BLaER1 treated with 17β-estradiol and CSF1 and Interleukin-3, amounts not matched to agents 10 nM and 100 nM (cell line): ENCODE measurements at regions not wholly inside any gene's neighbourhood (a gene's known extent, or its start where the extent isn't known, plus 50 kb on each side); places are given as distances from the start of the nearest gene placed in this dataset.

Experiments used
- H3K27ac ChIP-seq, 11 experiments: shearing (Covaris generic); formaldehyde crosslinking; 2 replicates each; pipeline ENCODE4 v1.8.1; 2022
- H3K27me3 ChIP-seq, 11 experiments: shearing (Covaris generic); formaldehyde crosslinking; 2 replicates each; pipeline ENCODE4 v1.8.1; 2022
- H3K36me3 ChIP-seq, 11 experiments: shearing (Covaris generic); formaldehyde crosslinking; 2 replicates each; pipeline ENCODE4 v1.8.1; 2022
- H3K4me1 ChIP-seq, 10 experiments: shearing (Covaris generic); formaldehyde crosslinking; 2 replicates each; pipeline ENCODE4 v1.8.1; 2022
- H3K4me2 ChIP-seq, 11 experiments: shearing (Covaris generic); formaldehyde crosslinking; 2 replicates each; pipeline ENCODE4 v1.8.1; 2022
- H3K4me3 ChIP-seq, 10 experiments: shearing (Covaris generic); formaldehyde crosslinking; 2 replicates each; pipeline ENCODE4 v1.8.1; 2022
- H3K9ac ChIP-seq, 11 experiments: shearing (Covaris generic); formaldehyde crosslinking; 2 replicates each; pipeline ENCODE4 v1.8.1; 2022
- H3K9me3 ChIP-seq, 11 experiments: shearing (Covaris generic); formaldehyde crosslinking; replicated peaks in 1 of 11; 2 replicates each; pipeline ENCODE4 v1.8.1; 2022
- H4K20me1 ChIP-seq, 11 experiments: shearing (Covaris generic); formaldehyde crosslinking; 2 replicates each; pipeline ENCODE4 v1.8.1; 2022
- Cebpa-rat ChIP-seq, 11 experiments: shearing (Covaris generic); IDR thresholded peaks; 2 replicates each; pipeline ENCODE4 v1.8.1; 2022

DNA sequence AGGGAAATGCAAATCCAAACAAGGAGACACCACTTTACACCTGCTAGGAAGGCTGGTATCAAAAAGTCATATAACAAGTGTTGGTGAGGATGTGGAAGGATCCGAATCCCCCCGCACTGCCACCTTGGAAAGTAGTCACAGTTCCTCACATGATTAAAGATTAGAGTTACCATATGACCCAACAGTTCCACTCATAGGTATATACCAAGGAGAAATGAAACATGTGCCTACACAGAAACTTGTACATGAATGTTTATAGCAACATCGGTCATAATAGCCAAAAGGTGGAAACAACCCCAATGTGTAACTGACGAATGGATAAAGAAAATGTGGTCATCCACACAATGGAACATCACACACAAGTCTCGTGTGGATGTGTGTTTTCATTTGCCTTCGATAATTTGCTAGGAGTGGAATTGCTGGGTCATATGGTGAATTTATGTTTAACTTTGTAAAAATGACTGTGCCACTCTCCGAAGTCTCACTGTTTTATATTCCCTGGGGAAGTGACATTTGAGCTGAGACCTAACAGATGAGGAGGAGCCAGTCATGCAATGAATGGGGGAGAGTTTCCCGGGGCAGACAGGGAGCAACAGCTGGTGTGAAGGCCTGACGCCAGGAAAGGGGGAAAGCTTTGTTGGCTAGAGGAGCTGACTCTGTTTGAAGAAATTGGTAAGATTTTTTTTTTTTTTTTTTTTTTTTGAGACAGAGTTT is 125.9 kb upstream of the MLN start:
- Histone ChIP-seq H3K4me1 (peaks cover 14 to 63% (median 35%) of the 10 kb centered on the region in 10 experiments), H3K27me3 (no peaks in the 10 kb centered on the region), H3K4me2 (peak overlapping the region in 9 of 11 experiments; percentile 1 to 66 (median 51); a peak in 16 of 22 replicates), H3K36me3 (no peaks in the 10 kb centered on the region), H3K4me3 (no peak overlapping the region), H4K20me1 (no peaks in the 10 kb centered on the region), H3K9ac (no peak overlapping the region), H3K27ac (0 out of 22 replicates have a peak overlapping the region, but pooled peaks of 1 of the 11 experiments have one; percentile 10), H3K9me3 (peaks cover 0 to 20% (median 13%) of the 10 kb centered on the region in 11 experiments; a peak in 14 of 22 replicates)
- no peak for TF ChIP-seq Cebpa-rat (IDR thresholded peaks at IDR 0.05)

DNA sequence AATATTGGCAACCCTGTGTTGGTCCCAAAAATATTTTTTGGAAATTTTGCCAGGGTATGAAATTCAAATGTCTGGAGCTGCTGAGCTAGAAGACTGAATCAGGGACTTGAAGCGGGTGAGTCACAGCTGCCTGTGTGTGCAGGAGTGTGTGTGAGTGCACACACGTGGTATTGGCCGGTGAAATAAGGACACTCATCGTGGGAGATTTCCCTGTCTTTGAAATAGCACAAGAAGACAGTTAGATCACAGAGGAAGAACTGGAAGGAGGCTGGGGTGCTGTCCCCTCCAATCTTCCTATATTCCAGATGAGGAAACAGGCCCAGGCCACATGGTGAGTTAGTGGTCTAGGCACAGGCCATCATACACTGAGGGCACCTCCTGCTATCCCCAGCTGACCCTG is 123.8 kb upstream of the MLN start:
- peaks cover 27 to 71% (median 49%) of the 10 kb centered on the region in 10 experiments for H3K4me1 ChIP-seq
- TF ChIP-seq Cebpa-rat (IDR thresholded peaks at IDR 0.05), result no peak
- no peak overlapping the region; a peak in 1 of 22 replicates for H3K27ac ChIP-seq
- no peak overlapping the region for H3K9ac ChIP-seq
- no peaks in the 10 kb centered on the region for H3K36me3 ChIP-seq
- H3K27me3 ChIP-seq, result no peaks in the 10 kb centered on the region
- H4K20me1 ChIP-seq, result no peaks in the 10 kb centered on the region
- H3K4me2 ChIP-seq, result peak overlapping the region in 5 of 11 experiments; percentile 10 to 39 (median 18); a peak in 7 of 22 replicates
- H3K4me3 ChIP-seq, result no peak overlapping the region
- H3K9me3 ChIP-seq, result peaks cover 0 to 20% (median 13%) of the 10 kb centered on the region in 11 experiments; a peak in 14 of 22 replicates

DNA sequence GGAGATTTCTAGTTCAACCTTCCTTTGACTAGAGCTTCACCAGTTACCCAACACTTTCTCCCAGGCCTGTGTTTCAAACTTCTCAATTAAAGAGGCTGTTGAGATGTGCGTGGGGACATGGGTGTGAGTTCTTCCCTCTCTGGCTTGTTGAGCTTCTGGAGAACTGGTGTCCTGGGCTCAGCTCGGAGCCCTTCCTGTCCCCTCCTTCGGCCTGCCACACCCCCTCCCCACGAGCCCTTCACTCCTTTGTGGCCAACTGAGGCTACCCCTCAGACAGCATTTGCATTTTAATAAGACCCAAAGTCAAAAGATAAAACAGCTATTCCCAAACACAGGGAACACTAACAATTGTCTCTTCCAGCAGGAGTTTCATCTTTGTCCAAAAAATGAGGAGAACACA is 123.3 kb upstream of the MLN start:
- H3K9ac ChIP-seq, result no peak overlapping the region
- H3K27me3 ChIP-seq, result no peaks in the 10 kb centered on the region
- H3K36me3 ChIP-seq, result no peaks in the 10 kb centered on the region
- H3K4me2 ChIP-seq, result peak overlapping the region in 2 of 11 experiments; percentile 9 to 13; a peak in 1 of 22 replicates
- H3K4me3 ChIP-seq, result no peak overlapping the region
- peaks cover 0 to 20% (median 13%) of the 10 kb centered on the region in 11 experiments; a peak in 14 of 22 replicates for H3K9me3 ChIP-seq
- no peak for TF ChIP-seq Cebpa-rat (IDR thresholded peaks at IDR 0.05)
- H3K27ac ChIP-seq, result no peak overlapping the region
- H3K4me1 ChIP-seq, result peaks cover 27 to 76% (median 49%) of the 10 kb centered on the region in 10 experiments
- no peaks in the 10 kb centered on the region for H4K20me1 ChIP-seq

DNA sequence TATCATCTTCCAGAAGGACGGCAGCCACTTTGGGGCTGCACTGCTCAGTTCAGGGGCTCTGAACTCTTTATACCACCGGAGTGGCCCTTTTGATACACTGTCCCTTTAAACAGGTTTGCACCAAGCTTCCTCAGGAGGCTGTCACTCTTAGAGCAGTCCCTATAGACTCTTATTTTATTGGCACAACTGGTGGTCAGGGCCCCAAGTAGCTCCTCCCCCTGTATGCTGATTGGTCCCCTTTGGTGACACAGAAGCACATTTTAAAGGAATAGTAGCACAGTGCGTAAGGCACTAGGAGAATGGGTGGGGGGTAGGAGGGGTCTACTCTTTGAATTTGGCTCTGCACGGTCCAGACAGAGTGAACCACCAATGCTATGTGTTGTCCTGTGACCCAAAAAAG is 122.6 kb upstream of the MLN start:
- H3K4me3 ChIP-seq, result no peak overlapping the region
- H3K9ac ChIP-seq, result no peak overlapping the region
- peaks cover 34 to 81% (median 56%) of the 10 kb centered on the region in 10 experiments for H3K4me1 ChIP-seq
- H3K27ac ChIP-seq, result no peak overlapping the region
- no peak overlapping the region for H3K4me2 ChIP-seq
- H3K9me3 ChIP-seq, result peaks cover 0 to 20% (median 13%) of the 10 kb centered on the region in 11 experiments; a peak in 14 of 22 replicates
- no peak for TF ChIP-seq Cebpa-rat (IDR thresholded peaks at IDR 0.05)
- H4K20me1 ChIP-seq, result no peaks in the 10 kb centered on the region
- H3K36me3 ChIP-seq, result no peaks in the 10 kb centered on the region
- H3K27me3 ChIP-seq, result no peaks in the 10 kb centered on the region

DNA sequence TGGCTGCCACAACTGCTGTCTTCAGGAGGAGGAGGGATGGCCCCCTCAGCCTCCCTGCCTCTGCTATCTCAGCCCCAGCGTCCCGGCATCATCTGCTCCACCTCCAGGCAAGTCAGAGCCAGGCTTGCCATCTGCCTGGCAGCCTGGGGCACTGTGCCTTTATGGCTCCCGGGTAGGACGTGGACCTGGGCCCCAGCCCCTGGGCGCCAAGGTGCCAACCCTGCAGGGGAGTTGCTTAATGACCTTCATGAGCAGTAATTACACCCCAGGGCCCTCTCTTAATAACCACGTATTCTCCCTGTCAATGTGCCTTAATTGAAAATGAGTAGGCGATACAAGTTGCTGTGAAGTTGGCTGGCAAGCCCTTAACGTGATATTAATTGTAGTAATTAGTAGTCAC is 122.1 kb upstream of the MLN start:
- Histone ChIP-seq H3K4me2 (no peak overlapping the region), H3K27me3 (no peaks in the 10 kb centered on the region), H3K4me3 (no peak overlapping the region), H3K4me1 (peaks cover 34 to 81% (median 57%) of the 10 kb centered on the region in 10 experiments), H3K27ac (no peak overlapping the region), H3K9ac (no peak overlapping the region), H3K9me3 (peaks cover 0 to 20% (median 13%) of the 10 kb centered on the region in 11 experiments; a peak in 14 of 22 replicates), H3K36me3 (no peaks in the 10 kb centered on the region), H4K20me1 (no peaks in the 10 kb centered on the region)
- TF ChIP-seq Cebpa-rat (IDR thresholded peaks at IDR 0.05), result no peak

DNA sequence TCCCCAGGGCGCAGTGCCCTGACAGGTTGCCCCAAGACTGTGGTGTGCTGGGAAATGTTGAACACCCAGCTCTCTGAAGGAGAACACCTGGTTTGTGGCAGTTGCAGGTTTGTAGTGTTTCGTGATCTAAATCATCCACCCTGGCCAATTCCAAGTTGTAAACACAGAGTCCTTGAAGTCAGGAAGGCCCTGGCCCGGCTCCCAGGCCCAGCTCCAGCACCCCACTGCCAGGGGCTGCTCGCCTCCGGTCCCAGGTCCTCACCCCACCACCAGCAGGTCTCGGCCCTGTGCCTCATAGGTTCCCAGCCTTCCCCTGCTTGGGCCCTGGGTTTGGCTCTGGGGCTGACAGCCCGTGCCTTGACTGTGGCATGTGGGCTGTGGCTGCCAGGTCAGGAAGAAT is 121.4 kb upstream of the MLN start:
- Histone ChIP-seq H3K9ac (no peak overlapping the region), H4K20me1 (no peaks in the 10 kb centered on the region), H3K27ac (no peak overlapping the region), H3K4me2 (peak overlapping the region in 7 of 11 experiments; percentile 40 to 74 (median 66); a peak in 9 of 22 replicates), H3K4me3 (no peak overlapping the region), H3K4me1 (peaks cover 28 to 77% (median 52%) of the 10 kb centered on the region in 10 experiments), H3K27me3 (no peaks in the 10 kb centered on the region), H3K36me3 (no peaks in the 10 kb centered on the region), H3K9me3 (peaks cover 0 to 20% (median 13%) of the 10 kb centered on the region in 11 experiments; a peak in 14 of 22 replicates)
- TF ChIP-seq Cebpa-rat (IDR thresholded peaks at IDR 0.05), result no peak

DNA sequence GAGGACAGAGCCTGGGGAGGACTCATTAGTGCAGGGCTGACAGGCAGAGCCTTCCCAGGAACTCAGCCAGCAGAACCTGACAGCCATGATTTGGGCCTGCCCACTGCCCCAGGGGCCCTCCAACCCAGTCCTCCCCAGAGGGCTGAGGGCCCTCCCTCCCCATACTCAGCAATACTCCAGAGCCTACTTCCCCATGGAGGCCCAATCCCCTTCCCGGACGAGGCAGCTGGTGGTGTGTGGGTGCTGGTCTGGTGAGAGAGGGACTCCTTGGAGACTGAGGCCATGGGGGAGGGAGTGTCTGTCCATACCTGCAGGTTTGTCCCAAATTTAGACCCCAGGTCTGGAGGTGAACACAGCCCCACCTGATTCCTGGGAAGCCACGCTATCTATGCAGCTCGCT is 120.9 kb upstream of the MLN start:
- no peaks in the 10 kb centered on the region for H3K36me3 ChIP-seq
- no peak overlapping the region for H3K9ac ChIP-seq
- H3K9me3 ChIP-seq, result peaks cover 0 to 20% (median 13%) of the 10 kb centered on the region in 11 experiments; a peak in 14 of 22 replicates
- H4K20me1 ChIP-seq, result no peaks in the 10 kb centered on the region
- peak overlapping the region; percentile 40 to 75 (median 66) for H3K4me2 ChIP-seq
- H3K27ac ChIP-seq, result 0 out of 22 replicates have a peak overlapping the region, but pooled peaks of 2 of the 11 experiments have one; percentile 12 to 25
- peaks cover 24 to 72% (median 47%) of the 10 kb centered on the region in 10 experiments for H3K4me1 ChIP-seq
- H3K27me3 ChIP-seq, result no peaks in the 10 kb centered on the region
- TF ChIP-seq Cebpa-rat (IDR thresholded peaks at IDR 0.05), result no peak
- H3K4me3 ChIP-seq, result no peak overlapping the region

DNA sequence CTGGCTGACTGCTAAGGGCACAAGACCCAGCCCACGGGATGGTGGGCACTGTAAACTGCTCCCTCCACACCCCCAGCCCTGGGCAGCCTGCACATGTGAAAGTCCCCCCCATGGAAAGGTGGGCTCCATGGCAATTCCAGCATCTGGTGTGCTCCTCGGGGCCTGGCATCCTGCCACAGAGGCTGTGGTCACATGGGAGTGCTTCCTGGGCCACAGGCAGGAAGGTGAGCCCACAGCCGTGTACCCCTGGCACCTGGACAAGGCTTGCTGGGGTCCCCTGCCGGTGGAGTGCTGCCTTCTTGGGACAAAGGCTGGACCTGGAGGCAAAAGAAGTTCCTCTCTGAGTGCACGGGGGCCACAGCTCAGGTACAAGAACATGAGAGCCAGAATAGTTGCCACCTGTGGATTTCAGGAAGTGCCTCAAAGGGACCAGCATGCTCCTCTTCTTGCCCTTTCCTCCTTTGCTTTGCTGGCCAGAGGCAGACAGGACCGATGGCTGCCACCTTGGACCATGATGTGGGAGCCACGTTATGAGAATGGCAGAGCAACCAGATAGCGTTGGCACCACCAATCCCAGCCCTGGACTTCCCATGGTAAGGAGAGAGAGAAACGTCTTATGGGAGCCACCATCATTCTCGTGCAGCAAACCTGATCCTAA is 120.2 kb upstream of the MLN start:
- no peaks in the 10 kb centered on the region for H3K36me3 ChIP-seq
- no peak overlapping the region; a peak in 1 of 22 replicates for H3K9ac ChIP-seq
- 0 out of 22 replicates have a peak overlapping the region, but pooled peaks of 2 of the 11 experiments have one; percentile 7 to 25 for H3K27ac ChIP-seq
- H3K4me1 ChIP-seq, result peaks cover 24 to 65% (median 44%) of the 10 kb centered on the region in 10 experiments
- H3K4me3 ChIP-seq, result no peak overlapping the region
- H3K27me3 ChIP-seq, result no peaks in the 10 kb centered on the region
- TF ChIP-seq Cebpa-rat (IDR thresholded peaks at IDR 0.05), result no peak
- H3K4me2 ChIP-seq, result peak overlapping the region; percentile 40 to 75 (median 66); a peak in 21 of 22 replicates
- no peaks in the 10 kb centered on the region for H4K20me1 ChIP-seq
- H3K9me3 ChIP-seq, result peaks cover 0 to 18% (median 9%) of the 10 kb centered on the region in 11 experiments; a peak in 14 of 22 replicates

DNA sequence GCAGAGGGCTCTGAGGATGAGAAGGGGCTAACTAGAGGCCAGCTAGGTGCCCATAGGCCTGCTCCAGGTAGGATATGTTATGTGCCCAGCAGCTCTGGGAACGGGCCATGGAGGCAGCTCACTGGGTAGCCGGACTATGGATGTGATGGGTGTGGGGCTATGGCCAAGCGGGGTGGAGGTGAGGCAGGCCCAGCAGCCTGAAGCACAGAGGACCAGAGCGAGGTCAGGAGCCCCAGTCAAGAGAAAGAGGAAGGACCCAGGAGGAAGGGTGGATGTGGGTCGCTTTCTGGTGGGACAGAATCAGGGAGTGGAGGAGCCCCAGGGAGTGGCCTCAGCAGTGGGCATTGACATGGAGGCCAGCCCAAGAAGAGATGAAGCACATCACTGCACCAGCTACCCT is 117.9 kb upstream of the MLN start:
- H4K20me1 ChIP-seq, result no peaks in the 10 kb centered on the region
- H3K4me1 ChIP-seq, result peaks cover 24 to 49% (median 38%) of the 10 kb centered on the region in 10 experiments
- no peaks in the 10 kb centered on the region for H3K36me3 ChIP-seq
- no peak overlapping the region for H3K9ac ChIP-seq
- H3K4me2 ChIP-seq, result peak overlapping the region in 9 of 11 experiments; percentile 8 to 72 (median 35); a peak in 15 of 22 replicates
- no peak overlapping the region for H3K27ac ChIP-seq
- no peaks in the 10 kb centered on the region for H3K27me3 ChIP-seq
- H3K9me3 ChIP-seq, result peaks cover 0 to 9% (median 0%) of the 10 kb centered on the region in 11 experiments; a peak in 4 of 22 replicates
- no peak for TF ChIP-seq Cebpa-rat (IDR thresholded peaks at IDR 0.05)
- no peak overlapping the region for H3K4me3 ChIP-seq
